ENCODE measurements at regions not wholly inside any gene's neighbourhood (a gene's known extent, or its start where the extent isn't known, plus 50 kb on each side); places are given as distances from the start of the nearest gene placed in this dataset.

GRCh38 chr1:19581381-19581780, 62.7 kb upstream of the NBL1 start:
- TF ChIP-seq PKNOX1 (IDR thresholded peaks at IDR 0.05): no peak
- no peak for TF ChIP-seq FOXM1 (IDR thresholded peaks at IDR 0.05; ENCODE audit: borderline replicate concordance)
- TF ChIP-seq TARDBP (IDR thresholded peaks at IDR 0.05): no peak
- no peak for TF ChIP-seq HDGF (IDR thresholded peaks at IDR 0.05; ENCODE audit: borderline replicate concordance)
- TF ChIP-seq BHLHE40 (IDR thresholded peaks at IDR 0.05; ENCODE audit: borderline replicate concordance): no peak
- no peak for TF ChIP-seq FOXA1 (IDR thresholded peaks at IDR 0.05)
- no peak for TF ChIP-seq ZNF384 (IDR thresholded peaks at IDR 0.05)
